ENCODE measurements at regions not wholly inside any gene's neighbourhood (a gene's known extent, or its start where the extent isn't known, plus 50 kb on each side); places are given as distances from the start of the nearest gene placed in this dataset.

DNA sequence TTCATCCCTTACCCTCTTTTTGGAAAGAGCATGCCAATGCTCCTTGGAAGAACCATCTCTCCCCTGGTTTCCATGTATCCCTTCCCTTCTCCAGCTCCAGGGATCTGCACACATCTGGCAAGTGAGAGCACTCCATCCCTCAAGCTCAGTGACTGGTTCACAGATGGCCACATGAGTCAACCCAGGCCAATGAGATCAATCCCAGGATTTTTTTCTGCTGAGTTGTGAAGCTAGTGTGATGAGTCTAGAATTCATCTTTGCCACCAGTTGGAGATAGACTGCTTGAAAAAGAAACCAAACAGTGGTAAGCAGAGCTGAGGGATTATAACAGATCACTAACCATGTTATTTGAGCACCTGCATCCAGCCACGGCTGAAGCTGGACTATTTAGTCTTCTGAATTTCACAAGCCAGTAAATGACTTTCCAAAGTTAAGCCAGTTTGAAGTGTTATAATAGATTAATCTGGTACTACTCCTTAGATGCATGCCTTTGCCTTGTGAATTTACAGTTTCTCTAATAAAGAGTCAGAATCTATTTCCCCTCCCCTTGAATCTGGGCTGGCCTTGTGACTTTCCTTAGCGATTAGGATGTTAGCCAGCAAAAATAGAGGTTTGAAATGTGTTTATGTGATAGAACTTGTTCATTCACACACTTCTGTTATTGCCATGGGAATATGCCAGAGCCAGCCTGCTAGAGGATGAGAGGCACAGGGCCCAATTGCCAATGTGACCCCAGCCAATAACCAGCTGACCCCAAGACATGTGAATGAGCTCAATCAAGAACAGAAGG, 159.8 kb downstream of the WNT5A start:
- no peaks in the 10 kb centered on the region for H3K36me3 ChIP-seq (replicated peaks in 1 of 2; ENCODE audit: control insufficient read depth in 2 of 2, insufficient read depth in 2 of 2, low read length in 2 of 2)
- no peak overlapping the region for H3K18ac ChIP-seq (ENCODE audit: low read length)
- H3K4me1 ChIP-seq (ENCODE audit: control insufficient read depth in 2 of 2, insufficient read depth in 1 of 2, low read depth in 1 of 2, low read length in 2 of 2), result no peaks in the 10 kb centered on the region
- H2BK12ac ChIP-seq (ENCODE audit: low read length), result no peak overlapping the region
- WGBS, 2 donors (ENCODE audit: extremely low coverage in 2 of 2, insufficient read length in 2 of 2, insufficient replicate concordance in 1 of 2), result no CpG with 5 or more reads among the region's 2 CpGs
- H3K4me3 ChIP-seq (ENCODE audit: low read length in 2 of 2), result no peak overlapping the region
- H3K14ac ChIP-seq (ENCODE audit: low read length), result no peak overlapping the region
- H3K9ac ChIP-seq (ENCODE audit: low read depth, low read length, poor library complexity), result no peak overlapping the region
- H2BK120ac ChIP-seq (ENCODE audit: low read depth, low read length), result no peak overlapping the region
- no peak overlapping the region for H2BK5ac ChIP-seq (ENCODE audit: low read length)
- no peak overlapping the region for H2AK5ac ChIP-seq (ENCODE audit: low read depth, low read length)
- no peaks in the 10 kb centered on the region for H3K9me3 ChIP-seq (replicated peaks in 1 of 2; ENCODE audit: control insufficient read depth in 2 of 2, insufficient read depth in 1 of 2, low read depth in 1 of 2, low read length in 2 of 2)
- H4K8ac ChIP-seq (ENCODE audit: low read depth, low read length), result no peak overlapping the region
- H3K4ac ChIP-seq (ENCODE audit: low read length), result no peak overlapping the region
- no peak overlapping the region for H2BK15ac ChIP-seq (ENCODE audit: low read length)
- no peaks in the 10 kb centered on the region for H3K27me3 ChIP-seq (ENCODE audit: control insufficient read depth in 3 of 3, insufficient read depth in 3 of 3, low read depth in 1 of 3, low read length in 3 of 3)
- H3K79me1 ChIP-seq (ENCODE audit: low read depth, low read length), result no peaks in the 10 kb centered on the region
- H4K91ac ChIP-seq (ENCODE audit: low read depth, low read length, poor library complexity), result no peak overlapping the region
- no peak overlapping the region for H3K27ac ChIP-seq (replicated peaks; ENCODE audit: low read length)
- H3K23ac ChIP-seq (ENCODE audit: low read depth, low read length, poor library complexity), result peak overlapping the region; percentile 23
- H2AFZ ChIP-seq (ENCODE audit: low read length), result no peak overlapping the region
- DNase-seq (ENCODE audit: low spot score), result no peak
- H3K4me2 ChIP-seq (ENCODE audit: insufficient read depth, low read length, poor library complexity, severe bottlenecking), result no peak overlapping the region

- Histone ChIP-seq H4K8ac (ENCODE audit: low read depth, low read length) (no peak overlapping the region), H3K4me1 (ENCODE audit: control insufficient read depth in 2 of 2, insufficient read depth in 1 of 2, low read depth in 1 of 2, low read length in 2 of 2) (no peaks in the 10 kb centered on the region), H2BK12ac (ENCODE audit: low read length) (peak overlapping the region; percentile 26), H3K4me2 (ENCODE audit: insufficient read depth, low read length, poor library complexity, severe bottlenecking) (no peak overlapping the region), H3K4ac (ENCODE audit: low read length) (no peak overlapping the region), H2AFZ (ENCODE audit: low read length) (peak overlapping the region; percentile 17), H3K79me1 (ENCODE audit: low read depth, low read length) (no peaks in the 10 kb centered on the region), H3K14ac (ENCODE audit: low read length) (no peak overlapping the region), H3K4me3 (ENCODE audit: low read length in 2 of 2) (no peak overlapping the region), H2BK15ac (ENCODE audit: low read length) (no peak overlapping the region), H3K27me3 (ENCODE audit: control insufficient read depth in 3 of 3, insufficient read depth in 3 of 3, low read depth in 1 of 3, low read length in 3 of 3) (no peaks in the 10 kb centered on the region), H3K27ac (replicated peaks; ENCODE audit: low read length) (no peak overlapping the region), H3K18ac (ENCODE audit: low read length) (no peak overlapping the region), H3K23ac (ENCODE audit: low read depth, low read length, poor library complexity) (no peak overlapping the region), H3K9me3 (replicated peaks in 1 of 2; ENCODE audit: control insufficient read depth in 2 of 2, insufficient read depth in 1 of 2, low read depth in 1 of 2, low read length in 2 of 2) (no peaks in the 10 kb centered on the region), H3K36me3 (replicated peaks in 1 of 2; ENCODE audit: control insufficient read depth in 2 of 2, insufficient read depth in 2 of 2, low read length in 2 of 2) (no peaks in the 10 kb centered on the region), H2AK5ac (ENCODE audit: low read depth, low read length) (no peak overlapping the region), H4K91ac (ENCODE audit: low read depth, low read length, poor library complexity) (no peak overlapping the region), H2BK5ac (ENCODE audit: low read length) (no peak overlapping the region), H3K9ac (ENCODE audit: low read depth, low read length, poor library complexity) (no peak overlapping the region), H2BK120ac (ENCODE audit: low read depth, low read length) (no peak overlapping the region)
- no CpG with 5 or more reads among the region's 7 CpGs for WGBS, 2 donors (ENCODE audit: extremely low coverage in 2 of 2, insufficient read length in 2 of 2, insufficient replicate concordance in 1 of 2)
- no peak for DNase-seq (ENCODE audit: low spot score)
Measured at GRCh38 chr3:55322638-55323037, 164.5 kb downstream of the WNT5A start.

DNA sequence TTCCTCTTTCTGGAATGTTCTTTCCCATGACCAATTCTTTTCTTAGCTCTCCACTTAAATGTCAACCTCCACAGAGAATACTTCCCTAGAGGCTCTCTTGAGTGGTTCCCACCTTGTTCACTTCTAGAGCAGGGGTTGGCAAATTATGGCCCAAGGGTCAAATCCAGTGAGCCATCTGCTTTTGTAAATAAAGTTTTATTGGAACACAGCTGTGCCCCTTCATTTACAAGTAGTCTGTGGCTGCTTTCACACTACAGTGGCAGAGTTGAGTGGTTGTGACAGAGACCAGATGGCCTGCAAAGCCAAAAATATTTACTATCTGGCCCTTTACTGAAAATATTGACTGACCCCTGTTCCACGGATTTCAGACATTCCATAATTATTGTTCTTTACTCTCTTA, 166.2 kb downstream of the WNT5A start:
- Histone ChIP-seq H3K4ac (ENCODE audit: low read length) (no peak overlapping the region), H3K23ac (ENCODE audit: low read depth, low read length, poor library complexity) (no peak overlapping the region), H3K79me1 (ENCODE audit: low read depth, low read length) (no peaks in the 10 kb centered on the region), H3K18ac (ENCODE audit: low read length) (no peak overlapping the region), H3K4me1 (ENCODE audit: control insufficient read depth in 2 of 2, insufficient read depth in 1 of 2, low read depth in 1 of 2, low read length in 2 of 2) (no peaks in the 10 kb centered on the region), H2AFZ (ENCODE audit: low read length) (no peak overlapping the region), H2AK5ac (ENCODE audit: low read depth, low read length) (no peak overlapping the region), H2BK5ac (ENCODE audit: low read length) (no peak overlapping the region), H3K9ac (ENCODE audit: low read depth, low read length, poor library complexity) (no peak overlapping the region), H3K14ac (ENCODE audit: low read length) (no peak overlapping the region), H3K4me2 (ENCODE audit: insufficient read depth, low read length, poor library complexity, severe bottlenecking) (no peak overlapping the region), H3K4me3 (ENCODE audit: low read length in 2 of 2) (no peak overlapping the region), H4K91ac (ENCODE audit: low read depth, low read length, poor library complexity) (no peak overlapping the region), H2BK12ac (ENCODE audit: low read length) (no peak overlapping the region), H3K27ac (replicated peaks; ENCODE audit: low read length) (no peak overlapping the region), H2BK15ac (ENCODE audit: low read length) (no peak overlapping the region), H3K27me3 (ENCODE audit: control insufficient read depth in 3 of 3, insufficient read depth in 3 of 3, low read depth in 1 of 3, low read length in 3 of 3) (no peaks in the 10 kb centered on the region), H2BK120ac (ENCODE audit: low read depth, low read length) (no peak overlapping the region), H3K36me3 (replicated peaks in 1 of 2; ENCODE audit: control insufficient read depth in 2 of 2, insufficient read depth in 2 of 2, low read length in 2 of 2) (no peaks in the 10 kb centered on the region), H4K8ac (ENCODE audit: low read depth, low read length) (no peak overlapping the region), H3K9me3 (replicated peaks in 1 of 2; ENCODE audit: control insufficient read depth in 2 of 2, insufficient read depth in 1 of 2, low read depth in 1 of 2, low read length in 2 of 2) (no peaks in the 10 kb centered on the region)
- DNase-seq (ENCODE audit: low spot score), result no peak
- WGBS, 2 donors (ENCODE audit: extremely low coverage in 2 of 2, insufficient read length in 2 of 2, insufficient replicate concordance in 1 of 2), result no CpG with 5 or more reads among the region's 1 CpG

GRCh38 chr3:55315396-55315795, 171.7 kb downstream of the WNT5A start:
- no peaks in the 10 kb centered on the region for H3K27me3 ChIP-seq (ENCODE audit: control insufficient read depth in 3 of 3, insufficient read depth in 3 of 3, low read depth in 1 of 3, low read length in 3 of 3)
- no peaks in the 10 kb centered on the region for H3K9me3 ChIP-seq (replicated peaks in 1 of 2; ENCODE audit: control insufficient read depth in 2 of 2, insufficient read depth in 1 of 2, low read depth in 1 of 2, low read length in 2 of 2)
- no peaks in the 10 kb centered on the region for H3K36me3 ChIP-seq (replicated peaks in 1 of 2; ENCODE audit: control insufficient read depth in 2 of 2, insufficient read depth in 2 of 2, low read length in 2 of 2)
- H3K79me1 ChIP-seq (ENCODE audit: low read depth, low read length), result no peaks in the 10 kb centered on the region
- no peak overlapping the region for H2AK5ac ChIP-seq (ENCODE audit: low read depth, low read length)
- no peak overlapping the region for H3K18ac ChIP-seq (ENCODE audit: low read length)
- no peaks in the 10 kb centered on the region for H3K4me1 ChIP-seq (ENCODE audit: control insufficient read depth in 2 of 2, insufficient read depth in 1 of 2, low read depth in 1 of 2, low read length in 2 of 2)
- H2BK120ac ChIP-seq (ENCODE audit: low read depth, low read length), result no peak overlapping the region
- H3K27ac ChIP-seq (replicated peaks; ENCODE audit: low read length), result no peak overlapping the region
- no peak overlapping the region for H3K4ac ChIP-seq (ENCODE audit: low read length)
- WGBS, 2 donors (ENCODE audit: extremely low coverage in 2 of 2, insufficient read length in 2 of 2, insufficient replicate concordance in 1 of 2), result no CpG with 5 or more reads among the region's 3 CpGs
- DNase-seq (ENCODE audit: low spot score), result no peak
- H3K4me3 ChIP-seq (ENCODE audit: low read length in 2 of 2), result no peak overlapping the region
- no peak overlapping the region for H2BK15ac ChIP-seq (ENCODE audit: low read length)
- H3K4me2 ChIP-seq (ENCODE audit: insufficient read depth, low read length, poor library complexity, severe bottlenecking), result no peak overlapping the region
- H4K8ac ChIP-seq (ENCODE audit: low read depth, low read length), result no peak overlapping the region
- no peak overlapping the region for H2BK5ac ChIP-seq (ENCODE audit: low read length)
- H2BK12ac ChIP-seq (ENCODE audit: low read length), result no peak overlapping the region
- H3K23ac ChIP-seq (ENCODE audit: low read depth, low read length, poor library complexity), result no peak overlapping the region
- H3K9ac ChIP-seq (ENCODE audit: low read depth, low read length, poor library complexity), result no peak overlapping the region
- H4K91ac ChIP-seq (ENCODE audit: low read depth, low read length, poor library complexity), result no peak overlapping the region
- H3K14ac ChIP-seq (ENCODE audit: low read length), result no peak overlapping the region
- no peak overlapping the region for H2AFZ ChIP-seq (ENCODE audit: low read length)

Data from neuronal stem cell (in vitro differentiated cells).